K562 (cell line): ENCODE measurements at regions not wholly inside any gene's neighbourhood (a gene's known extent, or its start where the extent isn't known, plus 50 kb on each side); places are given as distances from the start of the nearest gene placed in this dataset.

Experiments used
- ATAC-seq: fragments of 200-7000 bp; cut with Tn5 transposase; 3 replicates; pipeline ENCODE4 v1.9.1; 2020; ENCODE audit warnings: moderate library complexity
- BruUV-seq: library from RNA; stranded (reverse); fragments of 400-500 nt; replicated peaks from 2 replicates; lab custom pipeline; 2021; lab: Mats Ljungman, UMichigan
- CTCF ChIA-PET: fragments of 300-600 bp; formaldehyde crosslinking; extraction: SDS; loops from one replicate; lab custom pipeline; 2021; ENCODE audit warnings: low intra/inter-chr PET ratio; lab: Yijun Ruan, JAX
- POLR2A ChIA-PET: fragments of 300-600, 350-650 bp; sonication (Branson Sonifier 250); formaldehyde crosslinking; extraction: SDS; loops from one replicate; lab custom pipeline; 2021; ENCODE audit warnings: antibody characterized with exemption, inconsistent platforms; lab: Yijun Ruan, JAX
- DNase-seq, 4 experiments: peaks; one replicate each; pipeline versions ENCODE4 v3.0.0 to v3.0.0-alpha.2; 2011 to 2018; ENCODE audit warnings: low spot score in 3 of 4, mixed read lengths in 3 of 4; ENCODE audit errors: extremely low read depth in 1 of 4
- FAIRE-seq: peaks from 2 replicates; lab custom pipeline; 2011; peaks lifted over from hg19 to GRCh38; lab: Jason Lieb, UNC
- H2AFZ ChIP-seq: 2 replicates; pipeline ENCODE4 v1.6.0; 2011; ENCODE audit warnings: low read depth, low read length, control low read depth, inconsistent platforms
- H3K27ac ChIP-seq: fragments of 200-600 bp; 3 replicates; pipeline ENCODE4 v1.8.0; 2011; ENCODE audit warnings: low read depth, mild to moderate bottlenecking, control low read depth, inconsistent platforms, low read length, moderate library complexity, mixed read lengths; ENCODE audit errors: extremely low read depth
- H3K27me3 ChIP-seq, 2 experiments: fragments of 300-600 bp in 1 of 2; 2 replicates in 1 of 2; 3 replicates in 1 of 2; pipeline versions ENCODE4 v1.6.0 to v1.8.0; 2011; ENCODE audit warnings: inconsistent platforms in 2 of 2, low read length in 2 of 2, mild to moderate bottlenecking in 1 of 2, mixed read lengths in 1 of 2, moderate library complexity in 1 of 2; ENCODE audit not compliant: control insufficient read depth in 2 of 2, insufficient read depth in 2 of 2
- H3K36me3 ChIP-seq: fragments of 300-600 bp; 3 replicates; pipeline ENCODE4 v1.8.0; 2011; ENCODE audit warnings: mild to moderate bottlenecking, low read length, inconsistent platforms; ENCODE audit not compliant: control insufficient read depth, insufficient read depth
- H3K4me1 ChIP-seq, 2 experiments: fragments of 200-600 bp in 1 of 2; replicated peaks in 1 of 2; 2 replicates in 1 of 2; 3 replicates in 1 of 2; pipeline versions ENCODE4 v1.5.1 to v1.8.0; 2011; ENCODE audit warnings: inconsistent platforms in 2 of 2, low read length in 2 of 2, mild to moderate bottlenecking in 1 of 2, mixed read lengths in 1 of 2, moderate library complexity in 1 of 2; ENCODE audit not compliant: control insufficient read depth in 2 of 2, insufficient read depth in 2 of 2
- H3K4me2 ChIP-seq: 2 replicates; pipeline ENCODE4 v1.6.1; 2011; ENCODE audit warnings: low read length, control low read depth, inconsistent platforms, mixed read lengths; ENCODE audit not compliant: insufficient read depth
- H3K4me3 ChIP-seq: fragments of 200-600 bp; sonication (generic), shearing (Covaris generic); 2 replicates; pipeline ENCODE4 v1.5.1; 2016; ENCODE audit warnings: control low read depth, inconsistent platforms
- H3K79me2 ChIP-seq: fragments of 200-600 bp; 3 replicates; pipeline ENCODE4 v1.8.0; 2011; ENCODE audit warnings: low read length, inconsistent platforms; ENCODE audit not compliant: control insufficient read depth, insufficient read depth
- H3K9ac ChIP-seq, 2 experiments: 2 replicates each; pipeline versions ENCODE4 v1.6.0 to v1.6.1; 2011; ENCODE audit warnings: low read depth in 2 of 2, low read length in 2 of 2, control low read depth in 1 of 2, inconsistent platforms in 1 of 2, mild to moderate bottlenecking in 1 of 2, mixed read lengths in 1 of 2; ENCODE audit not compliant: insufficient read depth in 1 of 2
- H3K9me1 ChIP-seq: one replicate; pipeline ENCODE4 v1.6.0; 2011; ENCODE audit warnings: inconsistent platforms, mild to moderate bottlenecking, low read length, moderate library complexity; ENCODE audit not compliant: control insufficient read depth, insufficient read depth
- H3K9me3 ChIP-seq: replicated peaks from 2 replicates; pipeline ENCODE4 v1.5.1; 2011; ENCODE audit warnings: low read depth, low read length, inconsistent platforms; ENCODE audit not compliant: control insufficient read depth, insufficient read depth
- H4K20me1 ChIP-seq: replicated peaks from 2 replicates; pipeline ENCODE4 v1.6.1; 2011; ENCODE audit warnings: low read length, inconsistent platforms, mixed read lengths; ENCODE audit not compliant: control insufficient read depth, insufficient read depth
- CHD1 ChIP-seq: fragments of 200-600 bp; sonication (generic); IDR thresholded peaks from one replicate; pipeline ENCODE4 v1.6.1; 2012; ENCODE audit warnings: mild to moderate bottlenecking, moderate library complexity, low read length, inconsistent platforms
- CREB3L1 ChIP-seq: fragments of 450-650 bp; IDR thresholded peaks from 2 replicates; pipeline ENCODE4 v1.6.1; 2014; ENCODE audit warnings: low read depth, mild to moderate bottlenecking, moderate library complexity, borderline replicate concordance
- CXXC5 ChIP-seq: fragments of 250-450 bp; sonication (Bioruptor Pico); IDR thresholded peaks from 2 replicates; pipeline ENCODE4 v1.8.0; 2022; ENCODE audit warnings: inconsistent platforms, mild to moderate bottlenecking, moderate library complexity
- GABPB1 ChIP-seq: sonication (generic); formaldehyde crosslinking; IDR thresholded peaks from 2 replicates; pipeline ENCODE4 v1.8.0; 2022; ENCODE audit warnings: mild to moderate bottlenecking, missing genetic modification reagents
- MAFK ChIP-seq: IDR thresholded peaks from 2 replicates; pipeline ENCODE4 v1.6.1; 2011; ENCODE audit warnings: low read length, improper control_type of control experiment
- NELFE ChIP-seq: IDR thresholded peaks from 2 replicates; pipeline ENCODE4 v1.6.1; 2011; ENCODE audit warnings: mild to moderate bottlenecking; ENCODE audit not compliant: insufficient read depth, insufficient read length
- PCBP2 ChIP-seq: fragments of 200-400 bp; formaldehyde crosslinking; IDR thresholded peaks from 2 replicates; pipeline ENCODE4 v1.6.1; 2018; ENCODE audit warnings: low read length, low read depth, mild to moderate bottlenecking, moderate library complexity; ENCODE audit not compliant: poor library complexity, severe bottlenecking
- SMARCE1 ChIP-seq: fragments of 450-650 bp; IDR thresholded peaks from 2 replicates; pipeline ENCODE4 v1.7.1; 2016; ENCODE audit warnings: mild to moderate bottlenecking
- TSC22D4 ChIP-seq: fragments of 450-650 bp; IDR thresholded peaks from 2 replicates; pipeline ENCODE4 v1.6.1; 2016; ENCODE audit warnings: missing genetic modification characterization, missing biosample characterization, control low read depth
- ZBTB1 ChIP-seq: sonication (generic); formaldehyde crosslinking; IDR thresholded peaks from 2 replicates; pipeline ENCODE4 v1.8.1; 2023; ENCODE audit warnings: missing genetic modification reagents, low read depth, mild to moderate bottlenecking, borderline replicate concordance
- ZNF175 ChIP-seq: fragments of 200-800 bp; sonication (Bioruptor generic); IDR thresholded peaks from 2 replicates; pipeline ENCODE4 v1.6.1; 2016; ENCODE audit warnings: low read depth, mild to moderate bottlenecking, missing genetic modification characterization, missing compliant biosample characterization
- ZNF274 ChIP-seq: IDR thresholded peaks from 2 replicates; pipeline ENCODE4 v1.6.1; 2011; ENCODE audit warnings: low read depth, mild to moderate bottlenecking, low read length, moderate library complexity, borderline replicate concordance
- ZNF561 ChIP-seq: fragments of 450-650 bp; formaldehyde crosslinking; conservative IDR thresholded peaks from 2 replicates; pipeline ENCODE4 v1.4.0; 2020; ENCODE audit warnings: mild to moderate bottlenecking, moderate library complexity
- WGBS: fragments of 100-300 bp; shearing (Covaris generic); methylation state at CpG from one replicate; pipeline ENCODE4 v1.1.6; 2016; ENCODE audit warnings: low coverage, mixed read lengths; ENCODE audit not compliant: insufficient coverage; ENCODE audit errors: missing lambda C conversion rate; 5-methylcytosine and 5-hydroxymethylcytosine counted together
- in situ Hi-C: fragments of 300-500 bp; cut with MboI; formaldehyde crosslinking; loops from 4 replicates; pipeline ENCODE4 v1.15.0; 2018; ENCODE audit warnings: inconsistent platforms, mixed read lengths
- intact Hi-C: fragments of 100-400 bp; cut with micrococcal nuclease; formaldehyde crosslinking; loops from 2 replicates; pipeline ENCODE4 v1.14.2; 2022

- TF ChIP-seq CXXC5 (CRISPR knock-in tag) = no peak
- no peak for TF ChIP-seq ZNF175
- no peak for TF ChIP-seq TSC22D4
- TF ChIP-seq CHD1 = no peak
- TF ChIP-seq, all 486 proteins: peak for 0
Observed at GRCh38 chr14:99003646-99004045, 268.4 kb downstream of the BCL11B start (continued).

GRCh38 chr14:99004112-99004511 is 267.9 kb downstream of the BCL11B start:
- H3K9ac ChIP-seq = no peak overlapping the region
- no peaks in the 10 kb centered on the region for H3K27me3 ChIP-seq
- H3K27ac ChIP-seq = no peak overlapping the region
- POLR2A ChIA-PET = no interaction called here
- no peaks in the 10 kb centered on the region for H3K4me1 ChIP-seq
- no TSS peak for BruUV-seq
- CTCF ChIA-PET = no interaction called here
- no peak overlapping the region for H2AFZ ChIP-seq
- WGBS = 0% methylated on average over 2 of the region's 3 CpGs
- H3K9me3 ChIP-seq = no peaks in the 10 kb centered on the region
- DNase-seq (no peak), FAIRE-seq (no peak), ATAC-seq (no peak)
- no peaks in the 10 kb centered on the region for H3K9me1 ChIP-seq
- no peak overlapping the region for H3K4me3 ChIP-seq
- intact Hi-C loops = no loop called here
- TF ChIP-seq MAFK (no peak), ZNF274 (no peak), ZNF561 (CRISPR knock-in tag) (no peak), ZBTB1 (CRISPR knock-in tag) (no peak), CREB3L1 (no peak), GABPB1 (CRISPR knock-in tag) (no peak), NELFE (no peak), PCBP2 (no peak), SMARCE1 (no peak)
- H3K4me2 ChIP-seq = no peak overlapping the region
- no peaks in the 10 kb centered on the region for H3K79me2 ChIP-seq
- H4K20me1 ChIP-seq = no peaks in the 10 kb centered on the region
- in situ Hi-C loops = no loop called here
- H3K36me3 ChIP-seq = no peaks in the 10 kb centered on the region
